Right lobe of liver (tissue), 6 donors: ENCODE measurements at regions not wholly inside any gene's neighbourhood (a gene's known extent, or its start where the extent isn't known, plus 50 kb on each side); places are given as distances from the start of the nearest gene placed in this dataset.

Experiments
- ATAC-seq, 4 donors: fragments of 200-7000 bp; cut with Tn5 transposase; one replicate each; pipeline ENCODE4 v1.9.1; 2020; ENCODE audit warnings: mild to moderate bottlenecking in 4 of 4, moderate library complexity in 4 of 4
- DNase-seq, 3 donors: peaks; one replicate each; pipeline ENCODE4 v3.0.0-alpha.2; 2020
- H3K27ac ChIP-seq, 3 donors: fragments of 200-600 bp; one replicate each; pipeline ENCODE4 v1.8.0; 2022
- H3K27me3 ChIP-seq, 2 donors: fragments of 200-600 bp; one replicate each; pipeline ENCODE4 v1.8.0; 2022
- H3K36me3 ChIP-seq, 4 donors: fragments of 200-600 bp; sonication (generic) in 1 of 4; one replicate each; pipeline versions ENCODE4 v1.5.1 to v1.8.0; 2017 to 2022; ENCODE audit warnings: control low read depth in 1 of 4
- H3K4me1 ChIP-seq, 4 donors: fragments of 200-600 bp; sonication (generic) in 1 of 4; one replicate each; pipeline versions ENCODE4 v1.5.1 to v1.8.0; 2017 to 2022; ENCODE audit warnings: control low read depth in 1 of 4
- H3K4me3 ChIP-seq, 3 donors: fragments of 200-600 bp; one replicate each; pipeline ENCODE4 v1.8.0; 2022
- H3K9me3 ChIP-seq, 4 donors: fragments of 200-600 bp; sonication (generic) in 1 of 4; one replicate each; pipeline versions ENCODE4 v1.5.1 to v1.8.0; 2017 to 2022; ENCODE audit warnings: control low read depth in 1 of 4
- POLR2A ChIP-seq: fragments of 450-650 bp; IDR thresholded peaks from one replicate; pipeline ENCODE4 v1.6.1; 2017; ENCODE audit warnings: antibody characterized with exemption, mild to moderate bottlenecking
- WGBS: methylation state at CpG from one replicate; pipeline ENCODE4 v1.1.6; 2018; ENCODE audit warnings: low coverage, low lambda C conversion rate; ENCODE audit not compliant: insufficient coverage; ENCODE audit errors: missing lambda C conversion rate; 5-methylcytosine and 5-hydroxymethylcytosine counted together
- intact Hi-C, 2 donors: fragments of 100-400 bp; cut with DNase I; formaldehyde crosslinking; loops; one replicate each; pipeline versions ENCODE4 v1.11.2 to v1.14.1; 2022
- TF ChIP-seq, protein P1 (sequence below), 4 donors: fragments of 200-600 bp in 3 of 4; fragments of 450-650 bp in 1 of 4; IDR thresholded peaks; one replicate each; pipeline versions ENCODE4 v1.5.1 to v1.8.0; 2016 to 2022; ENCODE audit warnings: antibody characterized with exemption in 4 of 4, mild to moderate bottlenecking in 2 of 4
- donor health status: DM: no; HTN: yes; CAD: no.
- donor health status: DM: no; HTN: no; CAD: no.
- donor health status: DM: no; HTN: no; CAD: no.
- donor health status: DM: no; HTN: yes; CAD: no.
- donor health status: DM: no; HTN: yes; CAD: no.

DNA sequence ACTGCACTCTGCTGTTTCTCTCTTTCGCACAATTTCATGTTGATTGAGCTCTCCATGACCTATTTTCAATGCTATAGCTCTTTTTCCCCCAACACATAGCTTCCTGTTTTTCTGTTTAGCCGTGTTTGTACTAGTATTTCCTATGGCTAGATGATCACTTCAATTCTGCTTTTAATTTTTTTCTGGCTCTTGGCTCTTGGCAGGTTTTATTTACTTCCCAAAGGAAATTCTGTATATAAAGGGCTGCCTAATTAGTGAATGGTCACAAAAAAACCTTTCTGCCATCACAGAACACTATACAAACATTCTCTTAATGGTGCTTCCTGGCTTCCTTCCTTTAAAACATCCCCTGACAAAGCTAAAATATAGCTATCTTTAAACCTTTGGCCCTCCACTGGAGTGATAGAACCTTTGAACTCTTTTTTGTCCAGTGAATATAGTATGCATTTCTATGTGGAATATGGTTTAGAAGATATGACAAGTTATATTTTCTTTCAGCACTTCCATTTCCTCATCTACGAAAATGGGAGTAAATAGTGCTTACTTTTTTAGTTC lies 88.2 kb downstream of the RASSF9 start:
- no peak overlapping the region for H3K4me3 ChIP-seq
- no peaks in the 10 kb centered on the region for H3K36me3 ChIP-seq
- TF ChIP-seq, protein P1, sequence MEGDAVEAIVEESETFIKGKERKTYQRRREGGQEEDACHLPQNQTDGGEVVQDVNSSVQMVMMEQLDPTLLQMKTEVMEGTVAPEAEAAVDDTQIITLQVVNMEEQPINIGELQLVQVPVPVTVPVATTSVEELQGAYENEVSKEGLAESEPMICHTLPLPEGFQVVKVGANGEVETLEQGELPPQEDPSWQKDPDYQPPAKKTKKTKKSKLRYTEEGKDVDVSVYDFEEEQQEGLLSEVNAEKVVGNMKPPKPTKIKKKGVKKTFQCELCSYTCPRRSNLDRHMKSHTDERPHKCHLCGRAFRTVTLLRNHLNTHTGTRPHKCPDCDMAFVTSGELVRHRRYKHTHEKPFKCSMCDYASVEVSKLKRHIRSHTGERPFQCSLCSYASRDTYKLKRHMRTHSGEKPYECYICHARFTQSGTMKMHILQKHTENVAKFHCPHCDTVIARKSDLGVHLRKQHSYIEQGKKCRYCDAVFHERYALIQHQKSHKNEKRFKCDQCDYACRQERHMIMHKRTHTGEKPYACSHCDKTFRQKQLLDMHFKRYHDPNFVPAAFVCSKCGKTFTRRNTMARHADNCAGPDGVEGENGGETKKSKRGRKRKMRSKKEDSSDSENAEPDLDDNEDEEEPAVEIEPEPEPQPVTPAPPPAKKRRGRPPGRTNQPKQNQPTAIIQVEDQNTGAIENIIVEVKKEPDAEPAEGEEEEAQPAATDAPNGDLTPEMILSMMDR (IDR thresholded peaks at IDR 0.05), result no peak
- TF ChIP-seq POLR2A, result no peak
- H3K4me1 ChIP-seq, result no peaks in the 10 kb centered on the region
- H3K9me3 ChIP-seq, result no peaks in the 10 kb centered on the region
- 2% methylated on average over 3 of the region's 3 CpGs for WGBS
- intact Hi-C loops, result no loop called here
- DNase-seq (no peak), ATAC-seq (peak in 1 of 4 donors; percentile 29)
- H3K27ac ChIP-seq, result no peak overlapping the region
- H3K27me3 ChIP-seq, result no peaks in the 10 kb centered on the region
